ENCODE measurements at regions not wholly inside any gene's neighbourhood (a gene's known extent, or its start where the extent isn't known, plus 50 kb on each side); places are given as distances from the start of the nearest gene placed in this dataset.
A peak's percentile ranks its signal among the peaks of the same experiment; 100 is the strongest.

DNA sequence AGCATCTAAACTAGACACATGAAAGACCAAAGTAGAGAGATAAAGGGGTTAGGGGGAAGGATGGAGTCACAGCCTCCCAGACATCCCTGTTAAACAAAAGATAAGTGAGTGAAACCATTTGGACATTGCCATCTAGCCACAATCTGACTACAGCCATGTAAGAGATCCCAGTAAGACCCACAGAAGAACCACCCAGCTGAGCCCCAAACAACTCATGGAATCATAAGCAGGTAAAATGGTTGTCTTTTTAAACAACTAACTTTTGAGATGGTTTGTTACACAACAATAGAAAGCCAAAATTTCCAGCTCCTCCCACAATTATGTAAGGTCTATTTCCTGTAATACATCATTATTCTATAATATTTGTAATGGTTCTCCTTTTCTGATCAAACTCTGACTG lies 437.5 kb downstream of the IGSF11 start:
- no peaks in the 10 kb centered on the region for H3K27me3 ChIP-seq
- no peak overlapping the region for H3K4me3 ChIP-seq
- no peak overlapping the region for H3K27ac ChIP-seq
- TF ChIP-seq, protein P1, sequence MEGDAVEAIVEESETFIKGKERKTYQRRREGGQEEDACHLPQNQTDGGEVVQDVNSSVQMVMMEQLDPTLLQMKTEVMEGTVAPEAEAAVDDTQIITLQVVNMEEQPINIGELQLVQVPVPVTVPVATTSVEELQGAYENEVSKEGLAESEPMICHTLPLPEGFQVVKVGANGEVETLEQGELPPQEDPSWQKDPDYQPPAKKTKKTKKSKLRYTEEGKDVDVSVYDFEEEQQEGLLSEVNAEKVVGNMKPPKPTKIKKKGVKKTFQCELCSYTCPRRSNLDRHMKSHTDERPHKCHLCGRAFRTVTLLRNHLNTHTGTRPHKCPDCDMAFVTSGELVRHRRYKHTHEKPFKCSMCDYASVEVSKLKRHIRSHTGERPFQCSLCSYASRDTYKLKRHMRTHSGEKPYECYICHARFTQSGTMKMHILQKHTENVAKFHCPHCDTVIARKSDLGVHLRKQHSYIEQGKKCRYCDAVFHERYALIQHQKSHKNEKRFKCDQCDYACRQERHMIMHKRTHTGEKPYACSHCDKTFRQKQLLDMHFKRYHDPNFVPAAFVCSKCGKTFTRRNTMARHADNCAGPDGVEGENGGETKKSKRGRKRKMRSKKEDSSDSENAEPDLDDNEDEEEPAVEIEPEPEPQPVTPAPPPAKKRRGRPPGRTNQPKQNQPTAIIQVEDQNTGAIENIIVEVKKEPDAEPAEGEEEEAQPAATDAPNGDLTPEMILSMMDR (IDR thresholded peaks at IDR 0.05): no peak
- intact Hi-C loops (cut with DNase I; ENCODE audit: low total_unique reads): no loop called here
- no peaks in the 10 kb centered on the region for H3K36me3 ChIP-seq
- H3K9me3 ChIP-seq: peaks cover 0 to 5% (median 0%) of the 10 kb centered on the region in 3 donors
- no peaks in the 10 kb centered on the region for H3K4me1 ChIP-seq
- no peak for DNase-seq

GRCh38 chr3:118607915-118608820 lies 426.5 kb downstream of the IGSF11 start:
- no peak for DNase-seq

GRCh38 chr3:118618247-118619040 lies 416.2 kb downstream of the IGSF11 start:
- no peaks in the 10 kb centered on the region for H3K27me3 ChIP-seq
- H3K36me3 ChIP-seq: no peaks in the 10 kb centered on the region
- no peak for DNase-seq
- H3K27ac ChIP-seq: no peak overlapping the region
- H3K9me3 ChIP-seq: no peaks in the 10 kb centered on the region
- intact Hi-C loops (cut with DNase I; ENCODE audit: low total_unique reads): no loop called here
- TF ChIP-seq, protein P1 (IDR thresholded peaks at IDR 0.05): no peak
- H3K4me1 ChIP-seq: no peaks in the 10 kb centered on the region
- H3K4me3 ChIP-seq: no peak overlapping the region

More at GRCh38 chr3:118607915-118608820, 426.5 kb downstream of the IGSF11 start:
- Histone ChIP-seq H3K36me3 (no peaks in the 10 kb centered on the region), H3K4me3 (no peak overlapping the region), H3K9me3 (no peaks in the 10 kb centered on the region), H3K4me1 (no peaks in the 10 kb centered on the region), H3K27me3 (no peaks in the 10 kb centered on the region), H3K27ac (no peak overlapping the region)
- TF ChIP-seq, protein P1 (IDR thresholded peaks at IDR 0.05): no peak
- intact Hi-C loops (cut with DNase I; ENCODE audit: low total_unique reads): no loop called here

GRCh38 chr3:118626453-118626852 lies 408.2 kb downstream of the IGSF11 start:
- no peak overlapping the region for H3K27ac ChIP-seq
- no peak overlapping the region for H3K4me3 ChIP-seq
- DNase-seq: no peak
- TF ChIP-seq, protein P1 (IDR thresholded peaks at IDR 0.05): no peak
- no peaks in the 10 kb centered on the region for H3K9me3 ChIP-seq
- peaks cover 0 to 4% (median 0%) of the 10 kb centered on the region in 4 donors for H3K4me1 ChIP-seq
- intact Hi-C loops (cut with DNase I; ENCODE audit: low total_unique reads): no loop called here
- no peaks in the 10 kb centered on the region for H3K36me3 ChIP-seq
- H3K27me3 ChIP-seq: no peaks in the 10 kb centered on the region

- no peaks in the 10 kb centered on the region for H3K27me3 ChIP-seq
- DNase-seq: peak in 1 of 2 donors; percentile 23
- H3K9me3 ChIP-seq: no peaks in the 10 kb centered on the region
- TF ChIP-seq, protein P1 (IDR thresholded peaks at IDR 0.05): peak; percentile 22 to 51
- no peaks in the 10 kb centered on the region for H3K36me3 ChIP-seq
- intact Hi-C loops (cut with DNase I; ENCODE audit: low total_unique reads): no loop called here
- H3K4me3 ChIP-seq: no peak overlapping the region
- peaks cover 0 to 4% (median 0%) of the 10 kb centered on the region in 4 donors for H3K4me1 ChIP-seq
- H3K27ac ChIP-seq: no peak overlapping the region
Observed at GRCh38 chr3:118628704-118629341, 405.8 kb downstream of the IGSF11 start.
